Left lobe of liver (tissue), 2 donors: ENCODE measurements at regions not wholly inside any gene's neighbourhood (a gene's known extent, or its start where the extent isn't known, plus 50 kb on each side); places are given as distances from the start of the nearest gene placed in this dataset.

Source experiments
- ATAC-seq: fragments of 200-7000 bp; cut with Tn5 transposase; one replicate; pipeline ENCODE4 v1.9.1; 2020; ENCODE audit warnings: mild to moderate bottlenecking, moderate library complexity
- DNase-seq: peaks from one replicate; pipeline ENCODE4 v3.0.0-alpha.2; 2020; ENCODE audit warnings: low spot score
- donor health status: DM: no; HTN: no; CAD: no; lungs with moderate emphysema.
- donor health status: DM: no; HTN: yes; CAD: no.

DNA sequence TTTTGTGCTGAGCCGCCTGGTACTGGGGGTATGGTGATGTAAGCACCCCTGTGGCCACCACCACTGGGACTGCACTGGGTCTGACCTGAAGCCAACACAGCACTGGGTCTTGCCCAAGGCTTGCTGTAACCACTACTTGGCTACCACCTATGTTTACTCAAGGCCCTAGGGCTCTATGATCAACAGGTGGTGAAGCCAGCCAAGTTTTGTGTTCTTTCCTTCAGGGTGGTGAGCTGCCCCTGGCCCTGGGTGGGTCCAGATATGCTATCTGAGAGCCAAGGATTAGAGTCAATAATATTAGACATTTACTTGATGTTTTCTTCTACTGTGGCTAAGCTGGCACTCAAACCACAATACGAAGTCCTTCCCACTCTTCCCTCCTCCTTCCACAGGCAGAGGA lies 55.1 kb upstream of the PAGE4 start:
- no peak for ATAC-seq
- DNase-seq = no peak

DNA sequence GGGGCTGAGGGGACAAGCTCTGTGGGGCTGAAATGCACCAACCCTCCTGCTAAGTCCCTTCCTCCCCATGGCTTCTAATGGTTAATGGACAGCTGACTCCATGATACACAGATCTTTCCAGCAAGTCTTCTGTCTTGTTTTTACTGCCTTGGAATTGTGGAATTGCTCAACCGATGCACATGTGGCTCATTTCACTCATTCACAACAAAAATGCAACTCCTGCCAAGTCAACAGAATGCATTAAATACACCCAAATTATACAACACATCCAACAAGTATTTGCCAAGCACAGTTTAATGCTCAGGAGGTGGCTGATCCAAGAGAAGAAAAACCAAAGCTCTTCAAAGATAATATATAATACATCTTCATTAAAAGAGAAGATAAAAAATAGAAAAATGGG lies 61.9 kb upstream of the PAGE4 start:
- DNase-seq (no peak), ATAC-seq (no peak)

DNA sequence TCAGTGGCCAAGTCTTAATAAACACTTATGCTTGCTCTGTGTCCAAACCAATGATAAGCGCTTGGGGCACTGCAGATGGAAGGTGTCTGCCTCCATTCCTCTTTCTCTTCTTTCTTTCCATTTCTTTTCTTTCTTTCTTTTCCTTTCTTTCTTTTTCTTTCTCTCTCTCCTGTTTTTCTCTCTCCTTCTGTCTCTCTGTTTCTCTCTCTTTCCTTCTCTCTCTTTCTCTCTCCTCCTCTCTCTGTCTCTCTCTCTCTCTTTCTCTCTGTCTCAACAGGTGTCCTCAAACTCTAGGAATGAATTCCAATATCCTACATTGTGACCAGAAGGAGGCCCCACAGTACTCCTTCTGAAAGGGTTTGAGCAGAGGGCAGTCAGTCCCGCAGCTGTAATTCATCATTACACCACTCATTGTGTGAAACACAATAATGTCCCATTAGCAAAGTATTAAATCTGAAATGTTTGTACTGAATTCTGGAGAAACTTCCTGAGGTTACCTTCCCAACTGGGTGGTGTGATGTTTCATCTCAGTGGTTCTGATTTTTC lies 66.5 kb upstream of the PAGE1 start:
- no peak for DNase-seq
- ATAC-seq = no peak

DNA sequence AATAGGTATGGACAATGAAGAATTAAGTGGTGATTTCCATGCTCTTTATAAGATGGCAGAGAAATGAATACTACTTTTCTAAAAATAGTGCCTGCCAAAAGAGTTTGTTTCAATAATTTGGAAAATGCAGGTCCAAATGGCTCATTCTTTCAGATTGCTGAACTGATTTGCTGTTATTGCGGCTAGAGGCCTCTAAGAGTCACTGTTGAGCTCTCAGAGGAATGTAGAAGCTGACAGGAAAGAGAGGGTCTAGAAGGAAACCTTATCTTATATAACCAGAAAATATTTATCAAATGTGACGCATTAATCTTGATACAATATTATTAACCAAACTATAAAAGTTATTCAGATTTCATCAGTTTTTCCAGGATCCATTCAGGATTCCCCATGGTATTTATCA lies 65.7 kb upstream of the PAGE1 start:
- no peak for DNase-seq
- ATAC-seq = peak; percentile 68

DNA sequence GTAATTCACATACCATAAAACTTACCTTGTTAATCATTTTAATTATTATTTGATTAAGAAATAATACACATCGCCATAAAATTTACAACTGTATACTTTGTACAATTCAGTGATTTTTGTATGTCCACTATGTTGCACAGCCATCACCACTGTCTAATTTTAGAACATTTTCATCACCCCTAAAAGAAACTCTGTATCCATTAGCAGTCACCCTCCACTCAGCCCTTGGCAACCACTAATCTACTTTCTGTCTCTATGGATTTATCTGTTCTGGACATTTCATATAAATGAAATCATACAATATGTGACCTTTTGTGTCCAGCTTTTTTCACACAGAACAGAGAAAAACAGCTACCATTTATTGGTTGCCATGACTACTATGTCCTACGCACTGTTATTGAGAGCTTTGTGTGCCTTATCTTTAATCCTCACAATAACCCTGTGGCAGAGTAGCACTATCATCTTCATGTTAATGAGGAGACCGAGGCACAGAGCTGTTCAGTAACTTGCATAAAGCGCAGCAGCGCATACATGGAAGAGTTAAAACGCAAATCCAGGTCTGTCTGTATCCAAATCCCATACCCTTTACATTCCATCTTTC lies 64.6 kb upstream of the PAGE1 start:
- ATAC-seq (no peak), DNase-seq (no peak)

DNA sequence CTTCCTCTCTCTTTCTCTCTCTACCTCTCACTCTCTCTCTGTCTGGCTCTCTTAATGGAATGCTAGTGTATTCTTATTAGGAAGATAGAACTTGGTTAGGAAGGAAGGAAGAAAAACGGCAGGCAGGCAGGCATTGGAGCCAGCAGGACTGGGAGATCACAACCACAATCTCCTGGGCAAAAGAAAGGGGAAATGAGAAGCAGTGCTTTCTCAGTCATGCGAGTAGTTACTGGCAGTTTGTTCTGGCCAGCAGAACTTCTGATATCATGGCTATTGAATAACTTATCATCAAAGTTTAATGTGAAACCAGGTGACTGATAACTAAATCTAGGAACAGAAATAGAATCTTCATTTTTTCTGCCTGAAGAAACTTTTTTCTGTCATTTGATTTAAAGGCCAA lies 60.9 kb upstream of the PAGE1 start:
- no peak for DNase-seq
- no peak for ATAC-seq

DNA sequence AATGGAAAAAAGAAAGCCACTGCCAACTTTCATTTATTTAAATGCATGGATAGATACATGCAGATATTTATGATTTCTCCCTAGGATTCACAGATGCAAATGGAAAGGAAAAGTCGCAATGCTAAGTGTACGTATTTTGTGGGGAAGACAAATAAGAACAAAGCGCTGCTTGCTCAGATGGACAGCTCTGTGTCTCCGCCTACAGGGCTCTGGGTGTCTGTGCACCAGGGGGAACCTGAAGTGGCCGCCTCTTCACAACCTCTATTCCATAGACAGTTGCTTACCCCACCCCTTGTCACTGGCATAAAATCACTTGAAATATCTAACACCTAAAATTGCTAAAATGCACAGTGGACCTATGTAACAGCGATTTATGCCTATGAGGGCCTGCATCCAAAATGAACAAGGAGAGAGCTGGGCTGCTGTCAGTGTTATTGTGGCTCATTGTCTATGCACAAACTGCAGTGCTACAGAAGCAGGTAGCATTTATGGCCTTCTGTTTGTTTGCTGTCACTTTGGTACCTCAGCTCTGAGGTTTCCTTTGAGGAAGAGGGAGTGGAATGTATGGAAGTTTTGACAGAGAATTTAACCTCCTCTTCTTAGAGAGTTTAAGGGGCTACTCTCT lies 58.6 kb upstream of the PAGE1 start:
- peak; percentile 79 for ATAC-seq

DNA sequence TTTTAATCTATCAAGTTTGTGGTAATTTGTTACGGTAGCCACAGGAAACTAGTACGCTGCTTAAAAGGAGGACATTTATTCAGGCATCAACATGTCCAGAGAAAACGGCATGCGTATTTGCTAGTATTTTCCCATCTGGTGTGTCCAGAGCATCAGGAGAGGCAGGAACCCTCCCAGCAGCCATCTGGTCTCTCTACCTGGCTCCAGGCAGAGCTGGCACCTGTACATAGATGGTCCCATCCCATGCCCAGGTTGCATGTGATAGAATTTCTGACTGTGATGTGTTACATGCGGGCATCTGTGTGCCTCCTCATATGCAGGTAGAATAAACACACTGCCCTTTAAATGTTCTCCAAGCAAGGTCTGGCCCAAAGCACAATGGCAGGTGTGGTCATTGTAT lies 57.9 kb upstream of the PAGE1 start:
- ATAC-seq (no peak), DNase-seq (no peak)

More for the DNA sequence above, 58.6 kb upstream of the PAGE1 start:
- DNase-seq = no peak

DNA sequence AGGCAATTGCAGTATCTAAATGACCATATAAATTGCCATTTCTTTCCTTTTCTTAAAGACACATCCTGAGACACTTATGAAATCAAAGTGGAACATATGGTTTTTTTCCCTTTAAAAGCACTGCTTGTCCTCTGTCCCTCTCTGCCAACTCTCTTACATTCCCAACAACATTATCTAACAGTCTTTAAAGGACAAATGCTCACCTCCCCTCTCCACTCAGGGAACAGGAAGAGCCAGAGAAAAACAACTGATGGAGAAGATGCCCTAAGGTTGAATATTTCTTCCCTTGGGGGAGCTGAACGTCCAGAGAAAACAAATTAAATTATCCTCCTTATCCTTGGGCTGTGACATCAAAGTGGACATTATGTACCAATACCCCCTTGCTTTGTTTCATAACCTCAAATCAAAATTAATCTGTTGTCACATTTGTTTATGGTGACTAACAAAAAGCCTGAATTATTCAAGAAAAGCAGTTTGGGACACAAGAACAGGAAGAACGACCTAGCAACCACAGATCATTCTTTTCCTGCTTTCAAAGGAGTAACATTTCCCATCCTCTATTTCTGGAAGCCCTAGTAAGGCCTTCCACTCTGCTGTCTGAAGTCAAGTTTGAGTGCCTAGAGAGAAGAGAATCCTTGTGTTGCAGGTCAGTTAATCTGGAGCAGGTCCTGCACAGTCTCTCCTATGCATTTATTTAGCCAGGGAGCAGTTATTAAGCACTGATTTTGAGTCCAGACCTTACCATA lies 52.6 kb upstream of the PAGE1 start:
- ATAC-seq = no peak
- DNase-seq = no peak

DNA sequence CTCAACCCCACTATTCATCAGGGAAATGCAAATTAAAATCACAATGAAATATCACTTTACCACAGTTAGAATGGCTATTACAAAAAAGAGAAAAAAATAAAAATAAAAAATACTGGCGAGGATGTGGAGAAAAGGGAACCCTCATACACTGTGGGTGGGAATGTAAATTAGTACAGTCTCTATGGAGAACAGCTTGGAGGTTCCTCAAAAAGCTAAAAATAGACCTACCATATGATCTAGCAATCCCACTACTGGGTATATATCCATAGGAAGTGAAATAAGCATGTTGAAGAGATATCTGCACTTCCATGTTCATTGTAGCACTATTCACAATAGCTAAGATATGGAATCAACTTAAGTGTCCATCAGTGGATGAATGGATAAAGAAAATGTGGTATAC lies 50.5 kb upstream of the PAGE1 start:
- DNase-seq (no peak), ATAC-seq (no peak)
